Adrenal gland (tissue), 9 donors: ENCODE measurements at regions not wholly inside any gene's neighbourhood (a gene's known extent, or its start where the extent isn't known, plus 50 kb on each side); places are given as distances from the start of the nearest gene placed in this dataset.

Experiments
- DNase-seq, 7 donors: peaks; one replicate each; pipeline ENCODE4 v3.0.0-alpha.2; 2019 to 2020
- H3K27ac ChIP-seq, 5 donors: fragments of 200-600 bp; sonication (generic) in 4 of 5; 1 replicate in 3 of 5; 2 replicates in 2 of 5; pipeline versions ENCODE4 v1.5.1 to v1.8.0; 2016 to 2020; ENCODE audit warnings: mild to moderate bottlenecking in 1 of 5
- H3K27me3 ChIP-seq: fragments of 200-600 bp; 2 replicates; pipeline ENCODE4 v1.8.0; 2021
- H3K36me3 ChIP-seq, 2 donors: fragments of 200-600 bp; replicated peaks in 1 of 2; 1 replicate in 1 of 2; 2 replicates in 1 of 2; pipeline versions ENCODE4 v1.5.1 to v1.8.0; 2018 to 2022
- H3K4me1 ChIP-seq, 2 donors: fragments of 200-600 bp; replicated peaks in 1 of 2; 1 replicate in 1 of 2; 2 replicates in 1 of 2; pipeline versions ENCODE4 v1.5.1 to v1.8.0; 2018 to 2021
- H3K4me3 ChIP-seq, 4 donors: fragments of 200-600 bp; sonication (generic) in 3 of 4; one replicate each; pipeline ENCODE4 v1.5.1; 2016 to 2018
- H3K9me3 ChIP-seq, 3 donors: fragments of 200-600 bp; sonication (generic) in 1 of 3; replicated peaks in 1 of 3; 1 replicate in 2 of 3; 2 replicates in 1 of 3; pipeline versions ENCODE4 v1.5.1 to v1.8.0; 2016 to 2021
- POLR2A ChIP-seq, 2 donors: fragments of 450-650 bp; IDR thresholded peaks; one replicate each; pipeline ENCODE4 v1.6.1; 2017; ENCODE audit warnings: antibody characterized with exemption in 2 of 2, mild to moderate bottlenecking in 2 of 2, moderate library complexity in 1 of 2
- WGBS, 4 donors: extraction: QIAGEN DNeasy Blood & Tissue Kit in 2 of 4; methylation state at CpG; one replicate each; pipeline versions ENCODE4 v1.1.5 to v1.1.7; 2013 to 2017; 5-methylcytosine and 5-hydroxymethylcytosine counted together
- intact Hi-C, 2 donors: fragments of 100-400 bp; cut with DNase I; formaldehyde crosslinking; loops; one replicate each; pipeline versions ENCODE4 v1.14.1 to v1.15.0; 2022 to 2023
- TF ChIP-seq, protein P1 (sequence below), 6 experiments: fragments of 450-650 bp in 4 of 6; fragments of 200-600 bp in 2 of 6; sonication (generic) in 1 of 6; IDR thresholded peaks; 1 replicate in 5 of 6; 2 replicates in 1 of 6; pipeline versions ENCODE4 v1.5.1 to v1.8.0; 2016 to 2021; ENCODE audit warnings: antibody characterized with exemption in 6 of 6, mild to moderate bottlenecking in 2 of 6, moderate library complexity in 1 of 6
- donor health status: healthy with polysubstance abuse.
- donor health status: Bipolar disorder and iron deficiency.
- donor health status: DM: yes; HTN: yes; CAD: no.
- donor health status: DM: no; HTN: no; CAD: no.
- donor health status: DM: no; HTN: no; CAD: no.

DNA sequence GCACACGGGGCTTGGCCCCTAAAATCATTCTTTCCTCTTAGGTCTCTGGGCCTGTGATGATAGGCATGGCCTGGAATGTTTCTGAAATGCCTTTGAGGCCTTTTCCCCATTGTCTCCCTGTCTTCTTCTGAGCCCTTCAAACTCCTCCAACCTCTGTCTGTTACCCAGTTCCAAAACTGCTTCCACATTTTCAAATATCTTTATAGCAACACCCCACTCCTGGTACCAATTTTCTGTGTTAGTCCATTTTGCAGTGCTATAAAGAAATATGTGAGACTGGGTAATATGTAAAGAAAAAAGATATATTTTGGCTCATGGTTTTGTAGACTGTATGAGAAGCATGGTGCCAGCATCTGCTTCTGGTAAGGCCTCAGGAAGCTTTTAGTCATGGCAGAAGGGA lies 158.8 kb downstream of the TM2D1 start:
- H3K27me3 ChIP-seq = no peaks in the 10 kb centered on the region
- WGBS, 4 donors = 91 to 100% (median 92%) methylated on average over 1 of the region's 1 CpG
- H3K9me3 ChIP-seq = no peaks in the 10 kb centered on the region
- no peak overlapping the region for H3K4me3 ChIP-seq
- no peaks in the 10 kb centered on the region for H3K4me1 ChIP-seq
- TF ChIP-seq, protein P1, sequence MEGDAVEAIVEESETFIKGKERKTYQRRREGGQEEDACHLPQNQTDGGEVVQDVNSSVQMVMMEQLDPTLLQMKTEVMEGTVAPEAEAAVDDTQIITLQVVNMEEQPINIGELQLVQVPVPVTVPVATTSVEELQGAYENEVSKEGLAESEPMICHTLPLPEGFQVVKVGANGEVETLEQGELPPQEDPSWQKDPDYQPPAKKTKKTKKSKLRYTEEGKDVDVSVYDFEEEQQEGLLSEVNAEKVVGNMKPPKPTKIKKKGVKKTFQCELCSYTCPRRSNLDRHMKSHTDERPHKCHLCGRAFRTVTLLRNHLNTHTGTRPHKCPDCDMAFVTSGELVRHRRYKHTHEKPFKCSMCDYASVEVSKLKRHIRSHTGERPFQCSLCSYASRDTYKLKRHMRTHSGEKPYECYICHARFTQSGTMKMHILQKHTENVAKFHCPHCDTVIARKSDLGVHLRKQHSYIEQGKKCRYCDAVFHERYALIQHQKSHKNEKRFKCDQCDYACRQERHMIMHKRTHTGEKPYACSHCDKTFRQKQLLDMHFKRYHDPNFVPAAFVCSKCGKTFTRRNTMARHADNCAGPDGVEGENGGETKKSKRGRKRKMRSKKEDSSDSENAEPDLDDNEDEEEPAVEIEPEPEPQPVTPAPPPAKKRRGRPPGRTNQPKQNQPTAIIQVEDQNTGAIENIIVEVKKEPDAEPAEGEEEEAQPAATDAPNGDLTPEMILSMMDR (IDR thresholded peaks at IDR 0.05) = no peak
- TF ChIP-seq POLR2A (IDR thresholded peaks at IDR 0.05) = no peak
- peak overlapping the region in 1 of 5 donors; percentile 13 for H3K27ac ChIP-seq
- H3K36me3 ChIP-seq = no peaks in the 10 kb centered on the region
- intact Hi-C loops = no loop called here
- DNase-seq = no peak

DNA sequence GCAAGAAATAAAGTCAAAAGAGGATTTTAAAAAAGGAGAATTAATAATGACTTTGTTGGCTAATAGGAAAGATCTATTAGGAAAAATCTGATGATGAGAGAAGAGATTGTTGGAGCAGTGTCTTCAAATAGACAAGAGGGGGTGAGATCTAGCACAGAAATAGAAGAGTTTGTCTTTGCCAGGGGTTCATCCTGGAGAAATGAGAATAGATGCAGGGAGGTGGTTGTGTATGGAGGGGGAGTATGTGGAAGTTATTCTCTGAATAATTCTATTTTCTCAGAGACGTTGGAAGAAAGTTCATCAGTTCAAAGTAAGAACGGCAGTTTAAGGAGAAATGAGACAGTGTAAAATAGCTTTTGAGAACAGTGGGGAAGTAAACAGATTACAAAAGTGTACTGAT lies 161.3 kb downstream of the TM2D1 start:
- 63 to 77% (median 70%) methylated on average over 2 of the region's 2 CpGs for WGBS, 4 donors
- H3K27ac ChIP-seq = peak overlapping the region in 1 of 5 donors; percentile 6
- no peaks in the 10 kb centered on the region for H3K36me3 ChIP-seq
- no peak for TF ChIP-seq POLR2A (IDR thresholded peaks at IDR 0.05)
- TF ChIP-seq, protein P1 (IDR thresholded peaks at IDR 0.05) = no peak
- H3K4me1 ChIP-seq = no peaks in the 10 kb centered on the region
- no peaks in the 10 kb centered on the region for H3K27me3 ChIP-seq
- no peaks in the 10 kb centered on the region for H3K9me3 ChIP-seq
- DNase-seq = no peak
- intact Hi-C loops = no loop called here
- H3K4me3 ChIP-seq = no peak overlapping the region

DNA sequence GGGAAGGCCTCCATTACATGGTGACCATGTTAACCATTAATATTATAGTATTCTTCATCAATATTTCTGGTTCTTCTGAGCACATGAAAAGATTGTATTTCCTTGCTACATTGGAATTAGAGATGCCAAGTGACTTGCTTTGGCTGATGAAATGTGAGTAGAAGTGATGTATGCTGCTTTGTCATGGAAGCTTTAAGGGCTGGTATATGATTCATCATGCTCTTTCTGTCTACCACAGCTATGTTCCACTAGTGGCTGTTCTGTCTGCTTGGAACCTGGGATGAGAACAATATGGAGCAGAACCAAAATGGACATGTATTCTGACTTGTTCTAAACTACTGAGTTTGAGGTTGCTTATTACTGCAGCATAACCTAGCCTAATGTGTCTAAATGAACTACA lies 163.3 kb downstream of the TM2D1 start:
- H3K27ac ChIP-seq = no peak overlapping the region
- H3K27me3 ChIP-seq = no peaks in the 10 kb centered on the region
- no peaks in the 10 kb centered on the region for H3K36me3 ChIP-seq
- TF ChIP-seq POLR2A (IDR thresholded peaks at IDR 0.05) = no peak
- TF ChIP-seq, protein P1 (IDR thresholded peaks at IDR 0.05) = no peak
- no peaks in the 10 kb centered on the region for H3K4me1 ChIP-seq
- H3K9me3 ChIP-seq = no peaks in the 10 kb centered on the region
- H3K4me3 ChIP-seq = no peak overlapping the region
- intact Hi-C loops = no loop called here
- DNase-seq = no peak

DNA sequence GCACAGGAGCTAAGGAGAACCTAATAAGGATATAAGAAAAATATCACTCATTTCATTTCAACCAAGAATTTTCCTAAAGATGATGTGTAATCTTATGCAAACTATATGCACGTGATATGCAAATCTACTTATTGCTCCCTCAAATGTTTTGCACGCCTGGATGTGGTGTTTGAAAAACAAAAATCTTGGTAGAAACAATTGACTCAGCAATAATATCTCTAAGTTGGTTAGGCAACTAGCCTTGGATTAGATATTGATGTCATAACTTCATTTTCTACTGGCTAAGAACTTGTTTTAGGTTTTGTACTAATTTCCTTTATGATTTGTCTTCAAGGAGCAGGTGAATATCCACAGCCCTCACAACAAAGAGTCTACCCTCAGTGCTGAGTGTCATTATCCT lies 164.6 kb downstream of the TM2D1 start:
- intact Hi-C loops = no loop called here
- H3K36me3 ChIP-seq = no peaks in the 10 kb centered on the region

More for the DNA sequence above, 164.6 kb downstream of the TM2D1 start:
- DNase-seq = no peak
- TF ChIP-seq POLR2A (IDR thresholded peaks at IDR 0.05) = no peak
- TF ChIP-seq, protein P1 (IDR thresholded peaks at IDR 0.05) = no peak
- 68 to 88% (median 76%) methylated on average over 2 of the region's 2 CpGs for WGBS, 4 donors
- H3K27ac ChIP-seq = no peak overlapping the region
- no peaks in the 10 kb centered on the region for H3K27me3 ChIP-seq
- H3K4me3 ChIP-seq = no peak overlapping the region
- no peaks in the 10 kb centered on the region for H3K9me3 ChIP-seq
- no peaks in the 10 kb centered on the region for H3K4me1 ChIP-seq
